ENCODE measurements at regions not wholly inside any gene's neighbourhood (a gene's known extent, or its start where the extent isn't known, plus 50 kb on each side); places are given as distances from the start of the nearest gene placed in this dataset.
"Not testable (repeated sequence)": the region's sequence is repeated elsewhere in the genome, so short reads cannot be mapped to it uniquely, and the experiment has no call there.

DNA sequence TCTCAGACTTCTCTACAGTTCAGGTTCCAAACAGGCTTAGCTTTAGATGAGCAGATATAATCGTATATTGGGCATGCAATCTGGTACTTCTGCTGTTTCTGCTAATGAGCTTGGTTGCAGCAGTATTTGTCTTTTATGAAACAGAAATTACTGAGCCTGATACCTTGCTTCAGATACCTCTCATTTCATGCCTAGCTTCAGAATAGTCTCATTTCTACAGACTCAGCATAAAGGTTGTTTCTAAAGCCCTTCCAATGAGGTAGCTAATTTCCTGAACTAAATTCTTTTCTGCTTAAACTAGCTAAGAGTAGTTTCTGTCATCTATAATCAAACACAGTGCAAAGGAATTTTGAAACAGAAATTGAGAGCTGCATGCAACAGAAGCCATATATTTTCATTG, 275.0 kb upstream of the KITLG start:
- no peak for FAIRE-seq
- DNase-seq (ENCODE audit: insufficient read length) = no peak
- TF ChIP-seq TAF1 (IDR thresholded peaks at IDR 0.05; ENCODE audit: borderline replicate concordance, low read depth, low read length) = no peak
- no peak for TF ChIP-seq POLR2AphosphoS5 (IDR thresholded peaks at IDR 0.05; ENCODE audit: low read depth, low read length)
- no peak for TF ChIP-seq POLR2A (IDR thresholded peaks at IDR 0.05; ENCODE audit: low read depth, low read length)

GRCh38 chr12:88854260-88854659, 274.0 kb upstream of the KITLG start:
- FAIRE-seq (no peak), DNase-seq (ENCODE audit: insufficient read length) (no peak)
- TF ChIP-seq POLR2A (IDR thresholded peaks at IDR 0.05; ENCODE audit: low read depth, low read length) = no peak
- TF ChIP-seq POLR2AphosphoS5 (IDR thresholded peaks at IDR 0.05; ENCODE audit: low read depth, low read length) = no peak
- no peak for TF ChIP-seq TAF1 (IDR thresholded peaks at IDR 0.05; ENCODE audit: borderline replicate concordance, low read depth, low read length)

GRCh38 chr12:88847246-88847645, 267.0 kb upstream of the KITLG start:
- FAIRE-seq; DNase-seq (ENCODE audit: insufficient read length): not testable (repeated sequence)

GRCh38 chr12:88844426-88844825, 264.2 kb upstream of the KITLG start:
- DNase-seq (ENCODE audit: insufficient read length) (no peak), FAIRE-seq (no peak)
- TF ChIP-seq POLR2A (IDR thresholded peaks at IDR 0.05; ENCODE audit: low read depth, low read length) = no peak

GRCh38 chr12:88842314-88842713, 262.0 kb upstream of the KITLG start:
- FAIRE-seq = no peak
- no peak for DNase-seq (ENCODE audit: insufficient read length)
- TF ChIP-seq POLR2AphosphoS5 (IDR thresholded peaks at IDR 0.05; ENCODE audit: low read depth, low read length) (no peak), POLR2A (IDR thresholded peaks at IDR 0.05; ENCODE audit: low read depth, low read length) (no peak), TAF1 (IDR thresholded peaks at IDR 0.05; ENCODE audit: borderline replicate concordance, low read depth, low read length) (no peak)

DNA sequence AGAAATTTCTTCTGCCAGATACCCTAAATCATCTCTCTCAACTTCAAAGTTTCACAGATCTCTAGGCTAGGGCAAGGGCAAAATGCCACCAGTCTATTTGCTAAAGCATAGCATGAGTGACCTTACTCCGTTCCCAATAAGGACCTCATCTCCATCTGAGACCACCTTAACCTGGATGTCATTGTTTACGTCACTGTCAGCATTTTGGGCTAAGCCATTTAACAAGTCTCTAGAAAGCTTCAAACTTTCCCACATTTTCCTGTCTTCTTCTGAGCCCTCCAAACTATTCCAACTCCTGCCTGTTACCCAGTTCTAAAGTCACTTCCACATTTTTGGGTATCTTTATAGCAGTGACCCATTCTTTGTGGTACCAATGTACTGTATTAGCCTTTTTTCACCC, 259.2 kb upstream of the KITLG start:
- FAIRE-seq (no peak), DNase-seq (ENCODE audit: insufficient read length) (no peak)
- TF ChIP-seq TAF1 (IDR thresholded peaks at IDR 0.05; ENCODE audit: borderline replicate concordance, low read depth, low read length) (no peak), POLR2AphosphoS5 (IDR thresholded peaks at IDR 0.05; ENCODE audit: low read depth, low read length) (no peak), POLR2A (IDR thresholded peaks at IDR 0.05; ENCODE audit: low read depth, low read length) (no peak)

DNA sequence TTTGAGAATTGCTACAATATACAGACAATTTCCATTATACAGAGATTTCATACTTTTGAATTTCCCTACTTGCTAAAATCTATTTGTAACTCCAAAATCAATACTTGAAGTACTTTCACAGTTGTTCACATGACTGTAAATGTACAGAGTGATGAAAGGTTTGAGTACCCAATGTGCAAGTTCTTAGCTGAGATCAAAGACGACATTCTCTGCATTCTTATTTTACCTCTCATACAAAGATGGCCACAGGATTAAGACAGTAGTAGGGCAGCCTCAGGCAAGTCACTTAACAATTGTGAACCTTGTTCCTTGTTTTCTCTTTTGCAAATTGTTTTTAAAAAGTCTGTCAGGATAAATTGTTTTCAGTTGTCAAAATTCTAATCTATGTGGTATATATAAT, 255.9 kb upstream of the KITLG start:
- TF ChIP-seq POLR2AphosphoS5 (IDR thresholded peaks at IDR 0.05; ENCODE audit: low read depth, low read length) (no peak), POLR2A (IDR thresholded peaks at IDR 0.05; ENCODE audit: low read depth, low read length) (no peak), TAF1 (IDR thresholded peaks at IDR 0.05; ENCODE audit: borderline replicate concordance, low read depth, low read length) (no peak)
- FAIRE-seq = no peak
- no peak for DNase-seq (ENCODE audit: insufficient read length)

DNA sequence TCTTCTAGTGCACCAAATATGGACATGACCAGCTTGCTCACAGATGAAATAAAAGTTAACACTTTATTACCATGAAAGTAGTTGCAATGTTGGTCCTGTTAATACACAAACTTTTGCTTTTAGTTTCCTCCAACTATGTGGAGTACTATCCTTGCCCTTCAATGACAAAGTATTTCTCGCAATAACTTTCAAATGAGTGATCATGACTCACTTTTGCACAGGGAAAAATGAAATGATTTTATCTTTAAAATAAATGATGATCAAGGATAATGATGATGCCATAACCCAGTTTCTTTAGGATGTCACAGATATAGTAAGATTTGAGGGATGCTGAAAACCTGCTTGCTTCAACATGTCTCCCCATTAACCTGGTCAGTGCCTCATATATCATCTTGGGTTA, 254.0 kb upstream of the KITLG start:
- DNase-seq (ENCODE audit: insufficient read length) = no peak
- FAIRE-seq = no peak
- TF ChIP-seq TAF1 (IDR thresholded peaks at IDR 0.05; ENCODE audit: borderline replicate concordance, low read depth, low read length) (no peak), POLR2A (IDR thresholded peaks at IDR 0.05; ENCODE audit: low read depth, low read length) (no peak), POLR2AphosphoS5 (IDR thresholded peaks at IDR 0.05; ENCODE audit: low read depth, low read length) (no peak)

DNA sequence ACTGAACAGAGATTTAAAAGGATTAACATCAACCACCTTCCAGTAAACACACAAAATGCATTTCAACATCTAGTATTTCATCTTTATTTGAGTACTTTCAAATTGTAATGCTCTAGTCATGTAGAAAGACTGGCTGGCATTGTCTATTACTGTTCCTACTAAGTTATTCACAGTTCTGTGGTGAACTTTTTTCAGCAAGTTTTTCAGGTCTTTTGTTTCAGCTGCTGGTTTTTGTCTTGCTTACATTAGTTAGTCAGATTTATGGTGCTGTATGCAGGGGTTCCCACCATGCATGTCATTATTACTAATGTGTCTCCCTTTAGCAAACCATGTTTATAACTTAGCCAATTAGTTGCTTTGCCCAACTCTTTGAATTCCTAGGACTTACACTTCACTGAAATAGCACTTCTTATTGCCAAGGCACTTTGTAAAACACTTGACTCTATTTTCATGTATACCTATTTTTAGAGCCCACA, 253.4 kb upstream of the KITLG start:
- TF ChIP-seq POLR2AphosphoS5 (IDR thresholded peaks at IDR 0.05; ENCODE audit: low read depth, low read length) (no peak), POLR2A (IDR thresholded peaks at IDR 0.05; ENCODE audit: low read depth, low read length) (no peak), TAF1 (IDR thresholded peaks at IDR 0.05; ENCODE audit: borderline replicate concordance, low read depth, low read length) (no peak)
- FAIRE-seq (no peak), DNase-seq (ENCODE audit: insufficient read length) (no peak)

- FAIRE-seq; DNase-seq (ENCODE audit: insufficient read length): not testable (repeated sequence)
Observed at GRCh38 chr12:88828537-88828936, 248.3 kb upstream of the KITLG start.

DNA sequence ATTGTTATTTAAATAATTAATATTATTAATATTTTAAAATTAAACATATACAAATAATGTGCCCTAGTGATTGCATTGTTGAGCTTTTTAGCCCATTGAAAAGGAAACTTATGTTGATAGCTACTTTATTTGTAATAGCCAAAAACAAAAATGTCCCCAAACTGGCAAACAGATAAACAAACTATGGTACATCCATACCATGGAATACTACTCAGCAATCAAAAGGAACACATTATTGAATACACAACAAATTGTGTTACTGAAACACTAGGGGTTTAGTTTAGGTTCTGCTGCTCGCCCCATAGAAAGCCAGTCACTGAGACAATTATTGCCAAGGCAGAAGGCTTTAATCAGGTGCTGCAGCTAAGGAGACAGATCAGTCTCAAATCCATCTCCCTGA, 239.7 kb upstream of the KITLG start:
- DNase-seq (ENCODE audit: insufficient read length) = no peak
- TF ChIP-seq POLR2A (IDR thresholded peaks at IDR 0.05; ENCODE audit: low read depth, low read length) (no peak), POLR2AphosphoS5 (IDR thresholded peaks at IDR 0.05; ENCODE audit: low read depth, low read length) (no peak), TAF1 (IDR thresholded peaks at IDR 0.05; ENCODE audit: borderline replicate concordance, low read depth, low read length) (no peak)
- FAIRE-seq = no peak

DNA sequence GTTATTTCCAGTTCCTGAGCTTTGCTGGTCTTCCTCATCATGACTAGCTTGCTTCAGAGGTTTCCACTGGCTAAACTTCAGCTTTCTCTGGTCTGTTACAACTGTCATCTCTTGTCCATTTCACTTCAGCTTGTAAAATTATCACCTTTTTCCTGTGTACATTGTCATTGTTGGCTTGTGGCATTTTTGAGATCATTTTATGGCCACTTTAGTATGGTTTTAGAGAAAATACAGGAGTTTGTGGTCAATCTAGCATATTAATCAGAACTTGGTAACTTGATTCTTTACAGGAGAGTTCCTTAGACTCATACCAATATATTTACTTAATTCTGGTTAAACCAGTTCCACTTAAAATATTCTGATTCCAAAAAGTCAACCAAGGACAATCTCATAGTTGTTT, 235.9 kb upstream of the KITLG start:
- DNase-seq (ENCODE audit: insufficient read length) = no peak
- FAIRE-seq = no peak
- no peak for TF ChIP-seq TAF1 (IDR thresholded peaks at IDR 0.05; ENCODE audit: borderline replicate concordance, low read depth, low read length)
- no peak for TF ChIP-seq POLR2AphosphoS5 (IDR thresholded peaks at IDR 0.05; ENCODE audit: low read depth, low read length)
- TF ChIP-seq POLR2A (IDR thresholded peaks at IDR 0.05; ENCODE audit: low read depth, low read length) = no peak

GRCh38 chr12:88814779-88815178, 234.5 kb upstream of the KITLG start:
- no peak for DNase-seq (ENCODE audit: insufficient read length)
- FAIRE-seq = no peak
- TF ChIP-seq TAF1 (IDR thresholded peaks at IDR 0.05; ENCODE audit: borderline replicate concordance, low read depth, low read length) (no peak), POLR2AphosphoS5 (IDR thresholded peaks at IDR 0.05; ENCODE audit: low read depth, low read length) (no peak), POLR2A (IDR thresholded peaks at IDR 0.05; ENCODE audit: low read depth, low read length) (no peak)

All from GM12892 (cell line).